Endodermal cell (in vitro differentiated cells): ENCODE measurements at regions not wholly inside any gene's neighbourhood (a gene's known extent, or its start where the extent isn't known, plus 50 kb on each side); places are given as distances from the start of the nearest gene placed in this dataset.

ENCODE experiments used
- DNase-seq: peaks from one replicate; pipeline ENCODE4 v3.0.0-alpha.2; 2017
- H3K27ac ChIP-seq: 2 replicates; pipeline ENCODE4 v1.5.1; 2013; ENCODE audit warnings: mild to moderate bottlenecking, low read depth, low read length, moderate library complexity
- H3K27me3 ChIP-seq: 2 replicates; pipeline ENCODE4 v1.6.1; 2013; ENCODE audit warnings: mild to moderate bottlenecking, low read length, moderate library complexity; ENCODE audit not compliant: insufficient read depth, control insufficient read depth, poor library complexity, severe bottlenecking
- H3K36me3 ChIP-seq: 2 replicates; pipeline ENCODE4 v1.7.0; 2013; ENCODE audit warnings: mild to moderate bottlenecking, low read length, moderate library complexity; ENCODE audit not compliant: control insufficient read depth, insufficient read depth
- H3K4me1 ChIP-seq: one replicate; pipeline ENCODE4 v1.7.0; 2013; ENCODE audit warnings: low read length; ENCODE audit not compliant: control insufficient read depth, insufficient read depth
- H3K4me3 ChIP-seq: 2 replicates; pipeline ENCODE4 v1.5.1; 2013; ENCODE audit warnings: mild to moderate bottlenecking, low read length, moderate library complexity
- H3K9ac ChIP-seq: 2 replicates; pipeline ENCODE4 v1.6.1; 2013; ENCODE audit warnings: mild to moderate bottlenecking, low read length, moderate library complexity; ENCODE audit not compliant: poor library complexity, severe bottlenecking; ENCODE audit errors: extremely low read depth
- H3K9me3 ChIP-seq: 2 replicates; pipeline ENCODE4 v1.6.1; 2013; ENCODE audit warnings: mild to moderate bottlenecking, low read length, moderate library complexity; ENCODE audit not compliant: control insufficient read depth
- H3K27ac Mint-ChIP-seq: 2 replicates; pipeline ENCODE4 v1.8.0; 2020; ENCODE audit warnings: mixed read lengths
- H3K27me3 Mint-ChIP-seq: 2 replicates; pipeline ENCODE4 v1.8.0; 2021; ENCODE audit warnings: mild to moderate bottlenecking, mixed read lengths; ENCODE audit not compliant: insufficient read depth
- H3K36me3 Mint-ChIP-seq: 2 replicates; pipeline ENCODE4 v1.8.0; 2020; ENCODE audit warnings: low read depth, mixed read lengths
- H3K4me1 Mint-ChIP-seq: 2 replicates; pipeline ENCODE4 v1.8.0; 2020; ENCODE audit warnings: mixed read lengths
- H3K4me3 Mint-ChIP-seq: 2 replicates; pipeline ENCODE4 v1.8.0; 2020; ENCODE audit warnings: mild to moderate bottlenecking, moderate library complexity, mixed read lengths
- H3K9me3 Mint-ChIP-seq: 2 replicates; pipeline ENCODE4 v1.8.0; 2020; ENCODE audit warnings: mild to moderate bottlenecking, mixed read lengths
- CTCF ChIP-seq: fragments of 200-600 bp; sonication (generic); conservative IDR thresholded peaks from 2 replicates; pipeline ENCODE4 v1.5.0; 2021; ENCODE audit warnings: antibody characterized with exemption, mild to moderate bottlenecking
- WGBS, 2 experiments: methylation state at CpG; one replicate each; pipeline versions ENCODE4 v1.1.5 to v1.1.7; 2013; ENCODE audit warnings: missing lambda C conversion rate in 2 of 2, mixed read lengths in 1 of 2; ENCODE audit not compliant: insufficient coverage in 1 of 2, insufficient read length in 1 of 2; 5-methylcytosine and 5-hydroxymethylcytosine counted together

GRCh38 chr6:65943051-65943450 lies 236.0 kb upstream of the EYS start:
- Histone ChIP-seq H3K36me3 (no peaks in the 10 kb centered on the region), H3K9me3 (no peaks in the 10 kb centered on the region), H3K27me3 (no peaks in the 10 kb centered on the region), H3K4me3 (no peak overlapping the region), H3K27ac (no peak overlapping the region), H3K4me1 (no peaks in the 10 kb centered on the region), H3K9ac (no peak overlapping the region)
- WGBS, 2 experiments: 94 to 100% methylated on average over 1 to 3 of the region's 3 CpGs
- no peak overlapping the region for H3K4me3 Mint-ChIP-seq
- H3K36me3 Mint-ChIP-seq: no peaks in the 10 kb centered on the region
- TF ChIP-seq CTCF: no peak
- no peak for DNase-seq
- H3K4me1 Mint-ChIP-seq: no peaks in the 10 kb centered on the region
- no peaks in the 10 kb centered on the region for H3K27me3 Mint-ChIP-seq
- H3K9me3 Mint-ChIP-seq: no peaks in the 10 kb centered on the region
- no peak overlapping the region for H3K27ac Mint-ChIP-seq

GRCh38 chr6:65938000-65938399 lies 231.0 kb upstream of the EYS start:
- no peaks in the 10 kb centered on the region for H3K27me3 ChIP-seq
- no peak for TF ChIP-seq CTCF
- Mint-ChIP-seq H3K4me1 (no peaks in the 10 kb centered on the region), H3K9me3 (no peaks in the 10 kb centered on the region), H3K27ac (no peak overlapping the region), H3K4me3 (no peak overlapping the region), H3K27me3 (no peaks in the 10 kb centered on the region), H3K36me3 (no peaks in the 10 kb centered on the region)
- 87 to 100% methylated on average over 2 of the region's 2 CpGs for WGBS, 2 experiments
- no peaks in the 10 kb centered on the region for H3K9me3 ChIP-seq
- no peak overlapping the region for H3K4me3 ChIP-seq
- H3K4me1 ChIP-seq: no peaks in the 10 kb centered on the region
- no peaks in the 10 kb centered on the region for H3K36me3 ChIP-seq
- no peak for DNase-seq
- H3K9ac ChIP-seq: no peak overlapping the region
- H3K27ac ChIP-seq: no peak overlapping the region

- Histone ChIP-seq H3K4me3 (no peak overlapping the region), H3K27ac (no peak overlapping the region), H3K27me3 (no peaks in the 10 kb centered on the region), H3K9me3 (peaks cover 7% of the 10 kb centered on the region), H3K9ac (no peak overlapping the region), H3K4me1 (no peaks in the 10 kb centered on the region), H3K36me3 (no peaks in the 10 kb centered on the region)
- 100% methylated on average over 1 of the region's 1 CpG for WGBS, 2 experiments
- H3K4me3 Mint-ChIP-seq: no peak overlapping the region
- no peaks in the 10 kb centered on the region for H3K4me1 Mint-ChIP-seq
- TF ChIP-seq CTCF: no peak
- no peak for DNase-seq
- H3K27ac Mint-ChIP-seq: no peak overlapping the region
- peaks cover 7% of the 10 kb centered on the region for H3K9me3 Mint-ChIP-seq
- no peaks in the 10 kb centered on the region for H3K27me3 Mint-ChIP-seq
- H3K36me3 Mint-ChIP-seq: no peaks in the 10 kb centered on the region
These were observed 228.4 kb upstream of the EYS start for GRCh38 chr6:65935412-65935811.
